Islet of Langerhans (tissue), 1 donor: ENCODE measurements at regions not wholly inside any gene's neighbourhood (a gene's known extent, or its start where the extent isn't known, plus 50 kb on each side); places are given as distances from the start of the nearest gene placed in this dataset.
"Not testable (repeated sequence)": the region's sequence is repeated elsewhere in the genome, so short reads cannot be mapped to it uniquely, and the experiment has no call there.

ENCODE experiments used
- FAIRE-seq: peaks from one replicate; lab custom pipeline; 2011; peaks lifted over from hg19 to GRCh38; lab: Jason Lieb, UNC

GRCh38 chrX:28189011-28189410 is 207.8 kb upstream of the DCAF8L1 start:
- FAIRE-seq = no peak

- FAIRE-seq = no peak
Observed at GRCh38 chrX:28188526-28188925, 207.3 kb upstream of the DCAF8L1 start.

GRCh38 chrX:28180096-28180495 is 198.8 kb upstream of the DCAF8L1 start:
- FAIRE-seq = no peak

- FAIRE-seq = no peak
Observed at GRCh38 chrX:28178206-28178605, 197.0 kb upstream of the DCAF8L1 start.

GRCh38 chrX:28177202-28177601 is 196.0 kb upstream of the DCAF8L1 start:
- FAIRE-seq = no peak

GRCh38 chrX:28170713-28171112 is 189.5 kb upstream of the DCAF8L1 start:
- FAIRE-seq = no peak

GRCh38 chrX:28158019-28158777 is 176.9 kb upstream of the DCAF8L1 start:
- no peak for FAIRE-seq

- not testable (repeated sequence) for FAIRE-seq
Observed at GRCh38 chrX:28152263-28152662, 171.0 kb upstream of the DCAF8L1 start.

GRCh38 chrX:28135378-28136047 is 154.3 kb upstream of the DCAF8L1 start:
- no peak for FAIRE-seq

GRCh38 chrX:28133763-28134162 is 152.5 kb upstream of the DCAF8L1 start:
- no peak for FAIRE-seq

GRCh38 chrX:28127662-28128061 is 146.4 kb upstream of the DCAF8L1 start:
- no peak for FAIRE-seq

- FAIRE-seq = no peak
Observed at GRCh38 chrX:28126886-28127285, 145.6 kb upstream of the DCAF8L1 start.

GRCh38 chrX:28124416-28124815 is 143.2 kb upstream of the DCAF8L1 start:
- no peak for FAIRE-seq

GRCh38 chrX:28120580-28121245 is 139.5 kb upstream of the DCAF8L1 start:
- not testable (repeated sequence) for FAIRE-seq

- no peak for FAIRE-seq
Observed at GRCh38 chrX:28120072-28120471, 138.8 kb upstream of the DCAF8L1 start.

GRCh38 chrX:28108186-28108945 is 127.1 kb upstream of the DCAF8L1 start:
- no peak for FAIRE-seq

GRCh38 chrX:28099166-28099565 is 117.9 kb upstream of the DCAF8L1 start:
- FAIRE-seq = no peak

- FAIRE-seq = no peak
Observed at GRCh38 chrX:28085653-28086052, 104.4 kb upstream of the DCAF8L1 start.

GRCh38 chrX:28058901-28059300 is 77.7 kb upstream of the DCAF8L1 start:
- FAIRE-seq = no peak

- no peak for FAIRE-seq
Observed at GRCh38 chrX:28042826-28043564, 61.7 kb upstream of the DCAF8L1 start.

GRCh38 chrX:28042260-28042659 is 61.0 kb upstream of the DCAF8L1 start:
- FAIRE-seq = no peak

GRCh38 chrX:28039258-28039657 is 58.0 kb upstream of the DCAF8L1 start:
- no peak for FAIRE-seq
